ENCODE measurements at regions not wholly inside any gene's neighbourhood (a gene's known extent, or its start where the extent isn't known, plus 50 kb on each side); places are given as distances from the start of the nearest gene placed in this dataset.

DNA sequence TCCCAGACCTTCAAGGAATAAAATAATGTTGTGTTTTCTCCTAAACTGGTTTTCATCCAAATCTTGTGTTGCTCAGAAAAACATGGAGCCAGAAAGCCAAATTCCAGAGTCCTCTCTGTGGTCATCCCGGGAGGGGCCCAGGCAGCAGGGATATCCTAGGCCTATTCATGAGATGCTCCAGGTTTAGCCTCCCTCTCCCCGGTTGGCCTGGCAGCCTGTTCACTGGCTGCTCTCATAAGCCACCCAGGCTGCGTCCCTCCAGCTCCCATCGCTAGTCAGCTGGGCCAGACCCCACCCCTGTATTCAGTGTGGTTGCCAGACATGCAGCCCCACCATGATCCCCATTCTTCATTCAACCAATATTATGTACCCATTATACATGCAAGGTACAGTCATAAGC is 113.4 kb upstream of the F3 start:
- no peak overlapping the region for H3K4me3 Mint-ChIP-seq (ENCODE audit: low read depth)
- intact Hi-C loops (cut with micrococcal nuclease) = no loop called here
- H3K9me3 Mint-ChIP-seq = no peaks in the 10 kb centered on the region
- peaks cover 1% of the 10 kb centered on the region for H3K4me1 Mint-ChIP-seq (ENCODE audit: low read depth)
- H3K27ac Mint-ChIP-seq = no peak overlapping the region
- DNase-seq (ENCODE audit: low spot score) = no peak
- no peaks in the 10 kb centered on the region for H3K36me3 Mint-ChIP-seq (ENCODE audit: low read depth)
- peaks cover 4% of the 10 kb centered on the region for H3K27me3 Mint-ChIP-seq (ENCODE audit: low read depth)

DNA sequence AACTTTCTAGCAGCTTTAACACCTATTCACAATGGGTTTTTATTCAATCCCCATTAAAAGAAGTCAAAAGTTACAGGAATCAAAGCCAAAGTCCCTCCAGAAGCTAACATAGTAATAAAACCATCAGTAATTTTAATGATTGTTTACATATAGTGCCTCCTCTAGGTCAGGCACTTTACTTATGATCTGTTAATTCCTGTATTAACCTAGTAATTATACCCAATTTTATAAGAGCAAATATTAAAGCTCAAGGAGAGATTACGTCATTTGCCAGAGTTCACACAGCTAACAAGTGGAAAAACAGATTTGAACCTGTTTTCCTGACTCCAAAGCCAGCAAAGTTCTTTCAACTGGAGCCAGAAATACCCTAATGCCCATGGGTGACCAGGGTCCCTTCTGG is 112.9 kb upstream of the F3 start:
- Mint-ChIP-seq H3K4me1 (ENCODE audit: low read depth) (peaks cover 1% of the 10 kb centered on the region), H3K36me3 (ENCODE audit: low read depth) (no peaks in the 10 kb centered on the region)
- intact Hi-C loops (cut with micrococcal nuclease) = no loop called here

DNA sequence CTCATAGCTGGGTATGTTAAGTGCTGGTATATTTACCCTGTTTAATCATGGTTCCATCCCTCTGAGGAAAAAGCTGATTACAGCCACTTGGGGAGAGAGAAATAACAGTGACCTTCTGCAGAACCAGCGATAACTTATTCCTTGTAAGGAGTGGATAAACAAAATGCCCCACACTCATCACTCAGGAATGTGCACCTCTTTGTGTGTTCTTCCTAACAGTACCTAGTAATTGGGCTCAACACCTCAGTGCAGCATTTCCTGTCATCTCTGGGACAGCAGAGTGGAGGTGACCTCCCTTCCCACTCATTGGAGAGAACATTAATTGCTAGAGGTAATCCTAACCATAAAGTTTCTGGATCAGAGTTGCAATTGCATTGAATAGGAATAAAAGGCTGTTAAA is 112.5 kb upstream of the F3 start:
- Mint-ChIP-seq H3K4me1 (ENCODE audit: low read depth) (peaks cover 1% of the 10 kb centered on the region), H3K27ac (no peak overlapping the region), H3K36me3 (ENCODE audit: low read depth) (no peaks in the 10 kb centered on the region), H3K4me3 (ENCODE audit: low read depth) (no peak overlapping the region), H3K27me3 (ENCODE audit: low read depth) (peaks cover 1% of the 10 kb centered on the region), H3K9me3 (no peaks in the 10 kb centered on the region)
- intact Hi-C loops (cut with micrococcal nuclease) = no loop called here
- DNase-seq (ENCODE audit: low spot score) = no peak

More for the DNA sequence above, 112.9 kb upstream of the F3 start:
- H3K4me3 Mint-ChIP-seq (ENCODE audit: low read depth) = no peak overlapping the region
- no peak overlapping the region for H3K27ac Mint-ChIP-seq
- no peaks in the 10 kb centered on the region for H3K9me3 Mint-ChIP-seq
- no peak for DNase-seq (ENCODE audit: low spot score)
- peaks cover 1% of the 10 kb centered on the region for H3K27me3 Mint-ChIP-seq (ENCODE audit: low read depth)

DNA sequence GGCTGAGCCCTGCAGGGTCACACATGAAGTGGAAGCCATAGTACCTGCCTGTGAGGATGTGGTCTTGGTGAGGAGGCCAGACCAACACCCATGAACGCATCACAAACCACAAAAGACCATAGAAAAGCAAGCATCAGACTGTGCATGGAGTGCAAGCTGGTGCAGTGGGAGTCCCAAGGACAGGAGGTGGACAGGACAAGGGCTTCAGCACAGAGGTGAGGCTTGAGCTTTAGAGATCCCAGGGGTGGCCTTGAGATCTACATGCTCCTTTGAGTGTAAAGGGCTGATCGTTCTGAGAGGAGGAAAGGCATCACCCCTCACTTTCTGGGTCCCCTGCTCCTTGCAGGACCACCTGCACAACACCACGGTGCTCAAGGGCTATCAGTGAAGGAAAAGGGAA is 111.9 kb upstream of the F3 start:
- Mint-ChIP-seq H3K27ac (no peak overlapping the region), H3K4me3 (ENCODE audit: low read depth) (no peak overlapping the region), H3K36me3 (ENCODE audit: low read depth) (no peaks in the 10 kb centered on the region), H3K9me3 (no peaks in the 10 kb centered on the region), H3K4me1 (ENCODE audit: low read depth) (peaks cover 1% of the 10 kb centered on the region), H3K27me3 (ENCODE audit: low read depth) (peaks cover 1% of the 10 kb centered on the region)
- intact Hi-C loops (cut with micrococcal nuclease) = no loop called here
- no peak for DNase-seq (ENCODE audit: low spot score)

DNA sequence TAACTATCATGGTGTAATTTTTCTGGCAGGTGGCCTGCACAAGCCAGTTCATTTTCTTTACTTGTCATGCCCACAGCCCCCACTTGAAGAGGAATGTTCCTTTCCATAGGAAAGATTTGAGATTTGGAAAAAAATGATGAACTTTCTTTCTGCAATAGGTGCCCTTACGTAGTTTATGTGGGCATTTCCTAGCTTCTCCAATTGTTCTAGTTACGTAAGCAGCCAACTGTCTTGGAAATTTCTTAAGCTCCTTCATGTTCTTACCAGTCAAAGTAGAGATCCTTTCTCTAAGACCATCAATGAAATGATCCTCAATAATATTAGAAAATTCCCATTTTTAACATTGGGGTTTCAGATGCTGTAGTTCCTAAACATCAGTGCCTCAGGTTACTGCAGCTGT is 109.5 kb upstream of the F3 start:
- Mint-ChIP-seq H3K4me3 (ENCODE audit: low read depth) (no peak overlapping the region), H3K27ac (no peak overlapping the region), H3K4me1 (ENCODE audit: low read depth) (peaks cover 1% of the 10 kb centered on the region), H3K9me3 (no peaks in the 10 kb centered on the region), H3K27me3 (ENCODE audit: low read depth) (peaks cover 1% of the 10 kb centered on the region), H3K36me3 (ENCODE audit: low read depth) (no peaks in the 10 kb centered on the region)
- no peak for DNase-seq (ENCODE audit: low spot score)
- intact Hi-C loops (cut with micrococcal nuclease) = no loop called here

DNA sequence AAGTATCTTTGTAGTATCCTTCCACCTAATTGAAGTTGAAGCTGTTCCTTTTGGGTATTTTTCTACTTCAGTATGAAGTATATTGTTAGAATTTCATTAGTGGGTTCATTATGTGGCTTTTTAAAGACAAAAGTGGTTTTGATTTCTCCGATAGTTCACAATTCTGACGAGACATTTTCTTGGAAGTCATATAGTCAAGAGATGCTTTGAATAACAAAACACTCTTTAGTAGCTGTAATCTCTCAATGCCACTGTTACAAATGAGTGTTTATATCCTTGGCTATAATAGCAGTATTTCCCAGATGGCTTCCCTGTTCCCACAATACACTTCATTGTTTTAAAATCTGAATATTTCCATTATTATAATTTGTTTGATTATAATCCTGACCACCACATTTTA is 108.7 kb upstream of the F3 start:
- intact Hi-C loops (cut with micrococcal nuclease) = no loop called here
- no peak overlapping the region for H3K4me3 Mint-ChIP-seq (ENCODE audit: low read depth)
- no peaks in the 10 kb centered on the region for H3K9me3 Mint-ChIP-seq
- DNase-seq (ENCODE audit: low spot score) = no peak
- H3K27me3 Mint-ChIP-seq (ENCODE audit: low read depth) = peaks cover 1% of the 10 kb centered on the region
- no peak overlapping the region for H3K27ac Mint-ChIP-seq
- H3K36me3 Mint-ChIP-seq (ENCODE audit: low read depth) = no peaks in the 10 kb centered on the region
- peaks cover 1% of the 10 kb centered on the region for H3K4me1 Mint-ChIP-seq (ENCODE audit: low read depth)

DNA sequence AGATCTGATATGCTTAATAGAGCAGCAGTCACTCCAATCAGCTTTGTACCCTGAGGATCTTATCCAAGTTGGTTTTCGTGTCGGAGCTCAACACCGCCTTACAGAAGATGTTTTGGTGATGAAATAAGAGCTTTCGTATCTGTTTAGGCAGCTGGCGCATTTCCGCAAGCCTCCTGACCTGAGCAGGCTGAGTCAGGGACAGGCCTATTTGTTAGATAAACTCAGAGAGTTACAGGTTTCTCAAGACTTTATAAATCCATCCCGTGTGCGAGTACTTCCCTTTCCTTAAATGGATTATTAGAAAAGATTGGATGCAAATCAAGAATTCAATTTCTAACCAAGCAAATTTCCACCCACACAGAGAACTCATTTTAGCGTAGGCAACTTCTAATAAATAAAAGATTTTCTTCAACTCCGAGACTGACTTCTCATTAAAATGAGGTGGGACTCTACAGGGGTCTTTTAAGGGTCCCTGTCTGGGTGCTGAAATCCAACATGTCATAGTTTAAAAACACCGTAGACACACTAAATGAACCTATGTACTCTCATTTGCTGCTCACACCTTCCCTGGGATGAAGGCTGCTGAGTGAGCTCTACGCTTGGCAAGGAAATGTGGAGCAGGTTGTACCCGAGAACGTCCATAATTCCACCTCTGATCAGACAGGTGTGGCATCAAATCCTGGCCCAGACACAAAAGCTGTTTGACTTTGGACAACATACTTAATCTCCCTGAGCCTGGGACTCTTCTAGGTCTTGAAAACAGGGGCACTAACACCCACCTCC is 106.9 kb upstream of the F3 start:
- Mint-ChIP-seq H3K9me3 (no peaks in the 10 kb centered on the region), H3K36me3 (ENCODE audit: low read depth) (no peaks in the 10 kb centered on the region), H3K4me1 (ENCODE audit: low read depth) (peaks cover 1% of the 10 kb centered on the region), H3K4me3 (ENCODE audit: low read depth) (no peak overlapping the region), H3K27ac (no peak overlapping the region), H3K27me3 (ENCODE audit: low read depth) (peaks cover 1% of the 10 kb centered on the region)
- intact Hi-C loops (cut with micrococcal nuclease) = no loop called here
- no peak for DNase-seq (ENCODE audit: low spot score)

DNA sequence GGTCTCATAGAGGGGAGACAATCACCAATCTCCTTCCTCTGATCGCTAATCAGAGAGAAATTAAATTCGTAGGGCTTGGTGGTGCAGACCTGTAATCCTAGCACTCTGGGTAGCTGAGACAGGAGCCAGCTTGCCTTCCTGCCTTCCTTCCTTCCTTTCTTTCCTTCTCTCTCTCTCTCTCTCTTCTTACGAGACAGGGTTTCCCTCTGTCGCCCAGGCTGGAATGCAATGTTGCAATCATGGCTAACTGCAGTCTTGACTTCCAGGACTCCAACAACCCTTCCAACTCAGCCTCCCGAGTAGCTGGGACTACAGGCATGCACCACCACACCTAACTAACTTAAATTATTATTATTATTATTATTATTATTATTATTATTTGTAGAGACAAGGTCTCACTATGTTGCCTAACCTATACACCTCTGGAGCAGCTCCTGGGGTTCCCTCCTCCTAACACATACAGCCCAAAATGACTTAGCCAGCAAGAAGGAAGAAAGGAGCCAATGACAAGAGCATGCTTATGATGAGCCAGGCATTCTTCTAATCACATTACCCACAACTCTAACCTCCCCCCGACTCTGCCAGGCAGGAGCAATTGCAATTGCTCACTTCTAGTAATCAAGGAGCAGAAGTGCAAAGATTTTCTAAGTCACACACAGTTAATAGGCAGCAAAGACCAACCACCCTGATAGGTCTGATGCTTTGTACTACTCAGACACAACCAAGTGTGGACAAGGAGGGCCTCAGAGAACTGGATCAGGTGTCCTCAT is 105.4 kb upstream of the F3 start:
- H3K4me1 Mint-ChIP-seq (ENCODE audit: low read depth) = no peaks in the 10 kb centered on the region
- H3K4me3 Mint-ChIP-seq (ENCODE audit: low read depth) = no peak overlapping the region
- no peak for DNase-seq (ENCODE audit: low spot score)
- no peaks in the 10 kb centered on the region for H3K27me3 Mint-ChIP-seq (ENCODE audit: low read depth)
- no peak overlapping the region for H3K27ac Mint-ChIP-seq
- H3K9me3 Mint-ChIP-seq = no peaks in the 10 kb centered on the region
- H3K36me3 Mint-ChIP-seq (ENCODE audit: low read depth) = no peaks in the 10 kb centered on the region
- intact Hi-C loops (cut with micrococcal nuclease) = no loop called here

DNA sequence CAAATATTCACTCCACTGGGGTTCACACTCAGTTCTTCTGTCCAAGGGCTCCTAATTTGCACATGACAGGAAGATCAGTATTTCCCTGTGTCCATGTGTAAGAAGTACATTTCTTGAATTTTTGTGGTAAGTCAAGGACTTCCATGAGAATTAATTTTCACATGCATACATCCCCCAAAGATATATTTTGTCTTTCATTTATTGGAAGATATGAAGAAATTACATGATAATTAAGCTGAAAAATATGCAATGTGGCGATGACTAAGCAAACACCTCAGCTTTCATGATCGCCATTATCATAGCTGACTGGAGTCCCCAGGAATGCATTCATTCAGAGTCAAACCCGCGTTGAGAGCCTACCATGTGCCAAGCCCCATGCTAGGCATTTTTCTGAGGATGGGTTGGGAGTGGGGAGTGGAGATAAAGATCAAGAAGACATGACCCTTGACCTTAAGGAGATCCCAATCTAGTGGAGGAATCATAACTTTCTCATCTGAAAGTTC is 104.6 kb upstream of the F3 start:
- Mint-ChIP-seq H3K9me3 (no peaks in the 10 kb centered on the region), H3K4me3 (ENCODE audit: low read depth) (no peak overlapping the region), H3K36me3 (ENCODE audit: low read depth) (no peaks in the 10 kb centered on the region), H3K27me3 (ENCODE audit: low read depth) (no peaks in the 10 kb centered on the region), H3K27ac (no peak overlapping the region), H3K4me1 (ENCODE audit: low read depth) (no peaks in the 10 kb centered on the region)
- DNase-seq (ENCODE audit: low spot score) = no peak
- intact Hi-C loops (cut with micrococcal nuclease) = no loop called here

DNA sequence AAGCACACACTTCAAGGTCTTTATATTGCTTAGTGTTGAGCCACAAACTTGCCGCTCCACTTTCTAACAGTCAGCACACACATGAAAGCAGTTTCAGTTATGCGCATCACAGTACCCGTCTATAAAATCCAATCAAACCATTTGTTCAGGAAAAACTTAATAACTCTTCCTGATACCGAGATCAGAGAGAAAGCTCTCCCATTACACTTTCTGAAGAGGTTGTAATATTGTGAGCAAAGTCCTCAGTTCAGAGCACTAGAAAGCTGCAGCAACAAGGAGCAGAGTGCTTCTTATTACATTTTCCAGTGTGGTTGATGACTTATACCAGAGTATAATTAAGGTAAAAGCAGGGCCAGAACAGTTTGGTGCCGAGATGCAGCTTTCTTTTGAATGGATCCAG is 102.8 kb upstream of the F3 start:
- no peaks in the 10 kb centered on the region for H3K27me3 Mint-ChIP-seq (ENCODE audit: low read depth)
- H3K27ac Mint-ChIP-seq = no peak overlapping the region
- no peaks in the 10 kb centered on the region for H3K36me3 Mint-ChIP-seq (ENCODE audit: low read depth)
- no peak overlapping the region for H3K4me3 Mint-ChIP-seq (ENCODE audit: low read depth)
- intact Hi-C loops (cut with micrococcal nuclease) = no loop called here
- no peak for DNase-seq (ENCODE audit: low spot score)
- no peaks in the 10 kb centered on the region for H3K9me3 Mint-ChIP-seq
- H3K4me1 Mint-ChIP-seq (ENCODE audit: low read depth) = no peaks in the 10 kb centered on the region

DNA sequence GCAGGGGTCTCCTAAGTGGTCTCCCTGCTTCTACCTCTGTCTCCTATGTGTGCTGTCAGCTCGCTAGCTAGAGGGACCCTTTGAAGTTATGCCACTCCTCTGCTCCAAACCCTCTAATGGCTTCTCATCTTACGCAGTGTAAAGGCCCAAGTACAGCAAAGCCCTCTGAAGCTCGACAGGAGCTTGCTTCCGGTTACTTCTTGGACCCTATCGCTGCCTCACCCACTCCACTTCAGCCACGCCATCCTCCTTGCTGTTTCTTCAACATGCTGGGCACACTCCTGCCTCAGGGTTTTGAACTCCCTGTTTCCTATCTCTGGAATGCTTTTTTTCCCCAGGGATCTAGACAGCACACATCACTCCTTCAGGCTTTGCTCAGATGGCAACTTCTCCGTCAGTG is 102.3 kb upstream of the F3 start:
- H3K36me3 Mint-ChIP-seq (ENCODE audit: low read depth) = no peaks in the 10 kb centered on the region
- H3K9me3 Mint-ChIP-seq = no peaks in the 10 kb centered on the region
- no peaks in the 10 kb centered on the region for H3K4me1 Mint-ChIP-seq (ENCODE audit: low read depth)
- no peaks in the 10 kb centered on the region for H3K27me3 Mint-ChIP-seq (ENCODE audit: low read depth)
- H3K4me3 Mint-ChIP-seq (ENCODE audit: low read depth) = no peak overlapping the region
- no peak for DNase-seq (ENCODE audit: low spot score)
- H3K27ac Mint-ChIP-seq = no peak overlapping the region
- intact Hi-C loops (cut with micrococcal nuclease) = no loop called here

DNA sequence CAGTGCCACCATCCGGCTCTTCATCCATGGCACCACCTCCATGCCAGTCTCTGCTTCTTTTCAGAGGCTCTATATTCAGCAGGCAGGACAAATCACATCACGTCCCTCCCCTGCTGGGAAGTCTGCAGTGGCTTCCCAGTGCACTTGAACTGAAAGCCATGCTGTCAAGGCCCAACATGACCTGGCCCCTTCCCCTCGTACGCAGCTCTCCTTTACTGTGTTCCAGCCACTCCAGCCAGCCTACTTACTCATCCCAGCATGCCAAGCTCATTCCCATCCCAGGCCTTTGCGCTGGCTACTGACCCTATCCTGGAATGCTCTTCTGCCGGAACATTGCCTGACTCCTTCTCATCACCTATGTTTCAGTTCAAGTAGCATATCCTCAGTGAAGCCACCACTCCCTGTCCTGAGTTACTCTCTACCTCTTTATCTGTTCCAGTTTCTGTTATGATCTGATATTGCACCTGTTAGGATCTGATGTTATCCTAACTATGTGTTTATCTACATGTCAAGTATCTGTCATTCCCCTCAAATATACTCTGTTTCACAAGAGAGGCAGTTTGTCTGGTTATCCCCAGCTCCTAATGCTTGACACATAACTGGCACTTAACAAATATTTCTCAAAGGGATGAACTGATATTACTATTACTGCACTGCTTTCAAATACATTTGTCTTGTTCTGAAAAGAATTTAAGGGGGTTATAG is 101.2 kb upstream of the F3 start:
- Mint-ChIP-seq H3K27ac (no peak overlapping the region), H3K4me3 (ENCODE audit: low read depth) (no peak overlapping the region), H3K4me1 (ENCODE audit: low read depth) (no peaks in the 10 kb centered on the region), H3K27me3 (ENCODE audit: low read depth) (peaks cover 2% of the 10 kb centered on the region), H3K36me3 (ENCODE audit: low read depth) (no peaks in the 10 kb centered on the region), H3K9me3 (no peaks in the 10 kb centered on the region)
- intact Hi-C loops (cut with micrococcal nuclease) = no loop called here
- no peak for DNase-seq (ENCODE audit: low spot score)

DNA sequence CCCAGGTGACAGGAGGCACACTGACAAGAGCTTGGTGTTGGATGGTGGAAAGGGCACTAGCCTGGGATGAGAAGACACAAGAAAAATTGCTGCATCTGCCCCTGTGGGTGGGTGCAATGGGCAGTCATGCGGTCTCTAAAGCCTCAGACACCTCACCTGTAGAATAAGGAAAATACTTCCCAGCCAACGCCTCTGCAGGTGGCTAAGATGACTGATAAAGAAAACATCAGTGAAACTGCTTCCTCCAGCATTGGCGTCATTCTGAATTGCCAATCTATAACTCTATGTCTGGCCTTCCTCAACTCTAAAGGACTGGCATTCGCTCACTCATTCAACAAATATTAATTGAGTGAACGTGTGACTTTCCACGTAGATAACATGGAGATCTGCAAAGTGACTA is 100.4 kb upstream of the F3 start:
- no peak overlapping the region for H3K4me3 Mint-ChIP-seq (ENCODE audit: low read depth)
- no peaks in the 10 kb centered on the region for H3K36me3 Mint-ChIP-seq (ENCODE audit: low read depth)
- no peak for DNase-seq (ENCODE audit: low spot score)
- peaks cover 2% of the 10 kb centered on the region for H3K27me3 Mint-ChIP-seq (ENCODE audit: low read depth)
- intact Hi-C loops (cut with micrococcal nuclease) = no loop called here
- H3K9me3 Mint-ChIP-seq = no peaks in the 10 kb centered on the region
- H3K27ac Mint-ChIP-seq = no peak overlapping the region
- no peaks in the 10 kb centered on the region for H3K4me1 Mint-ChIP-seq (ENCODE audit: low read depth)

Measured in activated T-helper 2 cell treated with anti-CD3 and anti-CD28 coated beads, Interferon-gamma antibody, Interleukin-2, Interleukin-4, amounts not matched to agents 10 μg/mL and 5 μg/mL and 100 μg/mL, durations not matched to agents 14 hours and 24 hours and 36 hours (primary cell).